GM12864 (cell line): ENCODE measurements at regions not wholly inside any gene's neighbourhood (a gene's known extent, or its start where the extent isn't known, plus 50 kb on each side); places are given as distances from the start of the nearest gene placed in this dataset.

Source experiments
- DNase-seq: peaks from one replicate; pipeline ENCODE4 v3.0.0-alpha.2; 2011; ENCODE audit warnings: low read depth
- H3K4me3 ChIP-seq: 2 replicates; pipeline ENCODE4 v1.5.1; 2011; ENCODE audit warnings: mild to moderate bottlenecking, low read depth, low read length, control low read depth
- TF ChIP-seq, protein P1 (sequence below): IDR thresholded peaks from 2 replicates; pipeline ENCODE4 v1.5.1; 2011; ENCODE audit warnings: low read depth, mild to moderate bottlenecking, moderate library complexity, low read length, control low read depth, inconsistent platforms; ENCODE audit errors: missing control alignments

DNA sequence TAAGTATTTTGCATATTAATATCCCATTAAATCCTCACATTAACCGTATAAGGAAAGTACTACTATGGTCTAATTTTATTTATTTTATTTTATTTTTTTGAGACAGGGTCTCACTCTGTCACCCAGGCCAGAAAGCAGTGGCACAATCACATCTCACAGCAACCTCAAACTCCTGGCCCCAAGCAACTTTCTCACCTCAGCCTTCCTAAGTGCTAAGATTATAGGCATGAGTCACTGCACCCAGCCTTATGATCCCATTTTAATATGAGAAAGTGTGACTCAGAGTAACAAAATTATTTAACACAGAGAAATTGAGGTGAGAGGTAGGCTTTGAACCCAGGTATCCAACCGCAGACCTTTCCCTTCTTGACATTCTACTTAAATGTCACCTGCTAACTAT lies 330.0 kb upstream of the POU3F3 start:
- DNase-seq: no peak
- H3K4me3 ChIP-seq: no peak overlapping the region
- TF ChIP-seq, protein P1, sequence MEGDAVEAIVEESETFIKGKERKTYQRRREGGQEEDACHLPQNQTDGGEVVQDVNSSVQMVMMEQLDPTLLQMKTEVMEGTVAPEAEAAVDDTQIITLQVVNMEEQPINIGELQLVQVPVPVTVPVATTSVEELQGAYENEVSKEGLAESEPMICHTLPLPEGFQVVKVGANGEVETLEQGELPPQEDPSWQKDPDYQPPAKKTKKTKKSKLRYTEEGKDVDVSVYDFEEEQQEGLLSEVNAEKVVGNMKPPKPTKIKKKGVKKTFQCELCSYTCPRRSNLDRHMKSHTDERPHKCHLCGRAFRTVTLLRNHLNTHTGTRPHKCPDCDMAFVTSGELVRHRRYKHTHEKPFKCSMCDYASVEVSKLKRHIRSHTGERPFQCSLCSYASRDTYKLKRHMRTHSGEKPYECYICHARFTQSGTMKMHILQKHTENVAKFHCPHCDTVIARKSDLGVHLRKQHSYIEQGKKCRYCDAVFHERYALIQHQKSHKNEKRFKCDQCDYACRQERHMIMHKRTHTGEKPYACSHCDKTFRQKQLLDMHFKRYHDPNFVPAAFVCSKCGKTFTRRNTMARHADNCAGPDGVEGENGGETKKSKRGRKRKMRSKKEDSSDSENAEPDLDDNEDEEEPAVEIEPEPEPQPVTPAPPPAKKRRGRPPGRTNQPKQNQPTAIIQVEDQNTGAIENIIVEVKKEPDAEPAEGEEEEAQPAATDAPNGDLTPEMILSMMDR: no peak

DNA sequence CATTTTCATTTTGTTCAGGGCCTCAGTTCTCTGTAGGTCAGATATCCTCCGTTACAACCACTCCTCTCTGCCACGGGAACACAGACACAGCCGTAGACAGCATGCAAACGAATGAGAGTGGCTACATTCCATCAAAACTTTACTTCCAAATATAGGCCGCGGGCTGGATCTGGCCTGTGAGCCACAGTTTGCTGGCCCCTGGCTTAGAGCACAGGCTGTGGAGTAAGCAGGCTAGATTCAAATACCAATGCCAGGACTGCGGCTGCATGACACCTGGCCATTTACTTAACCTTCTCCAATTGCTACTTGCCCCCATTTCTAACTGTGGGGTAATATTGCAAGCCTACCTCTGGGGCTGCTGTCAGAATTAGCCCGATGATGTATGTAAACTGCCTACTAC lies 325.8 kb upstream of the POU3F3 start:
- TF ChIP-seq, protein P1: no peak
- no peak overlapping the region for H3K4me3 ChIP-seq
- DNase-seq: no peak

DNA sequence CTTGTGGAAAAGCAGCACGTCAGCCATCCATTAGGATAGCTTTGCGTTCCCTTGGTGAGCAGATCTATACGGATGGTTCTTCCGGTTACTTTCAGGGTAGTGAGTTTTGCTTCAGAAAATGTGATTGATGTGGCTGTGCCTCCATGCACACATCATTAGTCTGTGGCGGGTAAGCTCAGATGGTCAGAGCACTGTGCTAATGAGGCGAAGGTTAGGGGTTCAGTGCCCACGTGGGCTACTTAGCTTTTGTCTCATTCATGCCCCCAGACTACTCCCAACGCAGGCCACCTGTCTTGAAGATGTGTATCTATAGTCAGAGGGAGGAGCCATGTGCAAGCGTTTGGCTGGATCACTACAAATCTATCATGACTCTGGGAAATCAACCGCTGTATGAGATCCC lies 322.8 kb upstream of the POU3F3 start:
- H3K4me3 ChIP-seq: no peak overlapping the region
- TF ChIP-seq, protein P1: no peak
- no peak for DNase-seq

DNA sequence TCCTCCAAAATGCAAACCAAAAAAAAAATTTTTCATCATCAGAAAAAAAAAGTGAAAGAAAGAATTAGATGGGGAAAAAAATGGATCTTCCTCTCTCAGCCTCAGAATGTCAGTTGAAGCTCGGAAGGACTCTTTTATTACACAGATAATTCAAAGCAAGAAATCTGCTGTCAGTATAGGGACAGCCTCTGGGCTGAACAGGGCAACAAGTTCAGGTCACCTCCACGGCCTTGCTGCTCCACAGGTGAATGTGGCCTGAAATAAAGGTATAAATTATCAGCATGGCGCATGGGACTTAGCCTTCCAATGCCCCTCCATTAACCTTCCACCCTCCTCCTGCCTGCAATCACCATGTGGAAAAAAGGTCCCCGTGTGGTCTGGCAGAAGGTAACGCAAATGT lies 316.8 kb upstream of the POU3F3 start:
- TF ChIP-seq, protein P1: no peak
- DNase-seq: no peak
- H3K4me3 ChIP-seq: no peak overlapping the region

DNA sequence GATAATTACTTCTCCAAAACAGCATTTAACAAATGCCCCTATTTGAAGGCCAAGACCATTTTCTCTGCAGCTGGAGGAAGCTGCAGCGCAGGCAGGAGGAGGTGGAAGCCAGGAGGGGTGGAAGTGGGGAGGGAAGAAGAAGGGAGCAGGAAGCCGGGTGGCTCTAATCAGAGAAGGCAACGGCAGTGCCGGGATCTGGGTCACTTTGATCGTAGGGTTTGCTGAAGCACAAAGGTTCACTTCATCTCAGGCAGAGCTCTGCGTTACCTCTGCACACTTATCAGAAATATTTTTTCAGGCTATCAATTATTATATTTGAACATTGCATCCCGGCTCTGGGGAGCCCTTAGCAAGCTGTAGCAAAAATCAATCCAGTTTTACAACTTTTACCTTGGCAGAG lies 315.8 kb upstream of the POU3F3 start:
- no peak for DNase-seq
- TF ChIP-seq, protein P1: no peak
- no peak overlapping the region for H3K4me3 ChIP-seq

DNA sequence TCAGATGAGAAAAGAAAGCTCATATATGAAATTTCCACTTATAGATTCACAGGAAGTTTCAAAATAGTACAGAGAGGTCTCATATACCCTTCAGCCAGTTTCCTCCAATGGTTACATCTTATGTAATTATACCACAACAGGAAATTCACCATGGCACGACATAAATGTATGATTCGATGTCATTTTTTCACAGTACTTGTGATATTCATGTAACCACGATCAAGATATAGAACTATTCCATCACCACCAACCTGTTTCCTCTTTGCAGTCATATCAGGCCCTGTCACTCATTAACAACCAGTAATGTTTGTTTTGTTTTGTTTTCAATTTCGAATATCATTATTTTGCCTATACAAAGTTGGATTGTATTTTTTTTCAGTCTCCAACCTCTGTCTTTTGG lies 314.3 kb upstream of the POU3F3 start:
- DNase-seq: no peak
- TF ChIP-seq, protein P1: no peak
- no peak overlapping the region for H3K4me3 ChIP-seq

DNA sequence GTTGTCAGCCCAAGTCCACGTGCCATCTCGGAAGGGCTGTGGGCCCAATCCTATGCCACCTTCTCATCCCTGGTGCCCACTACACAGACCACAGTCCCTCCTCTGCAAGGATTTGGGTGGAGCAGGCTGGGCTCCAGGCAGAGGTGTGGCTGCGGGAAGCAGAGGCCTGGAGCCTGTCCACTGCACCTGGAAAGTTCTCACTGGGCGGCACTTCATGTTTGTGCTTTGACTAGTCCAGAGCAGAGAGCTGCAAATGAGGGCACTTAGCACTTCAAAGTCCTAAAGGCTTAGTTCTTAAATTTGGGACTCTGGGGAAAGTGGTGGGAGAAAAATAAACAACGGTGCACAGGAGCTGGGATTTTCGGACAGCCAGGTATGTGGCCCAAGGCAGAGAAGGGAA lies 308.9 kb upstream of the POU3F3 start:
- DNase-seq: no peak
- TF ChIP-seq, protein P1: no peak
- no peak overlapping the region for H3K4me3 ChIP-seq
